Neural cell (in vitro differentiated cells): ENCODE measurements at regions not wholly inside any gene's neighbourhood (a gene's known extent, or its start where the extent isn't known, plus 50 kb on each side); places are given as distances from the start of the nearest gene placed in this dataset.

Source experiments
- H2AFZ ChIP-seq: fragments of 200-600, 300-800 bp; sonication (generic), shearing (Covaris generic); 2 replicates; pipeline ENCODE4 v1.6.0; 2014; ENCODE audit warnings: low read depth, mild to moderate bottlenecking, antibody characterized with exemption, low read length, moderate library complexity
- H3F3A ChIP-seq: fragments of 200-600 bp; shearing (Covaris generic); 2 replicates; pipeline ENCODE4 v1.6.1; 2016; ENCODE audit warnings: mild to moderate bottlenecking, moderate library complexity, mixed read lengths, antibody characterized with exemption, low read length; ENCODE audit not compliant: insufficient read depth, poor library complexity, severe bottlenecking
- H3K27ac ChIP-seq: fragments of 200-600, 300-800 bp; sonication (generic), shearing (Covaris generic); 2 replicates; pipeline ENCODE4 v1.5.1; 2014; ENCODE audit warnings: mild to moderate bottlenecking, low read length, moderate library complexity
- H3K27me3 ChIP-seq: fragments of 300-800, 200-600 bp; sonication (generic), shearing (Covaris generic); 2 replicates; pipeline ENCODE4 v1.6.0; 2014; ENCODE audit warnings: mild to moderate bottlenecking, low read depth, low read length, moderate library complexity; ENCODE audit not compliant: insufficient read depth
- H3K36me3 ChIP-seq: fragments of 300-800, 200-600 bp; sonication (generic), shearing (Covaris generic); 2 replicates; pipeline ENCODE4 v1.5.1; 2014; ENCODE audit warnings: mild to moderate bottlenecking, antibody characterized with exemption, low read length, moderate library complexity; ENCODE audit not compliant: insufficient read depth
- H3K4me2 ChIP-seq: fragments of 300-800, 200-600 bp; sonication (generic), shearing (Covaris generic); 2 replicates; pipeline ENCODE4 v1.6.0; 2014; ENCODE audit warnings: mild to moderate bottlenecking, low read length
- H3K4me3 ChIP-seq: fragments of 300-800, 200-600 bp; sonication (generic), shearing (Covaris generic); 2 replicates; pipeline ENCODE4 v1.5.1; 2014; ENCODE audit warnings: mild to moderate bottlenecking, low read length, moderate library complexity
- H3K79me2 ChIP-seq: fragments of 200-600 bp; shearing (Covaris generic); replicated peaks from 2 replicates; pipeline ENCODE4 v1.6.0; 2014; ENCODE audit warnings: mild to moderate bottlenecking, low read length, moderate library complexity; ENCODE audit not compliant: insufficient read depth
- H3K9ac ChIP-seq: fragments of 300-800, 200-600 bp; sonication (generic), shearing (Covaris generic); 2 replicates; pipeline ENCODE4 v1.6.1; 2016; ENCODE audit warnings: mild to moderate bottlenecking, low read length, mixed read lengths
- H3K9me2 ChIP-seq: fragments of 200-600 bp; shearing (Covaris generic); 2 replicates; pipeline ENCODE4 v1.6.1; 2016; ENCODE audit warnings: mild to moderate bottlenecking, low read length, mixed read lengths; ENCODE audit not compliant: insufficient read depth
- H3K9me3 ChIP-seq: fragments of 200-600, 300-800 bp; sonication (generic), shearing (Covaris generic); 2 replicates; pipeline ENCODE4 v1.6.1; 2016; ENCODE audit warnings: mild to moderate bottlenecking, mixed run types, low read length, moderate library complexity, mixed read lengths
- H4K20me1 ChIP-seq: fragments of 200-600 bp; shearing (Covaris generic); 2 replicates; pipeline ENCODE4 v1.6.1; 2016; ENCODE audit warnings: mild to moderate bottlenecking, mixed run types; ENCODE audit not compliant: insufficient read depth
- EP300 ChIP-seq: fragments of 450-650 bp; conservative IDR thresholded peaks from 2 replicates; pipeline ENCODE4 v1.6.1; 2014; ENCODE audit warnings: antibody characterized with exemption, mild to moderate bottlenecking, moderate library complexity; ENCODE audit not compliant: poor library complexity, severe bottlenecking
- EZH2 ChIP-seq: fragments of 200-600, 300-800 bp; shearing (Covaris generic), sonication (generic); IDR thresholded peaks from 2 replicates; pipeline ENCODE4 v1.6.1; 2014; ENCODE audit warnings: antibody characterized with exemption, low read length, borderline replicate concordance, mild to moderate bottlenecking; ENCODE audit not compliant: insufficient read depth, poor library complexity, severe bottlenecking
- MXI1 ChIP-seq: fragments of 450-650 bp; conservative IDR thresholded peaks from 2 replicates; pipeline ENCODE4 v1.6.1; 2014; ENCODE audit warnings: antibody characterized with exemption, mild to moderate bottlenecking; ENCODE audit not compliant: poor library complexity, severe bottlenecking
- POLR2AphosphoS5 ChIP-seq: IDR thresholded peaks from 2 replicates; pipeline ENCODE4 v1.6.1; 2012
- RAD21 ChIP-seq: fragments of 450-650 bp; conservative IDR thresholded peaks from 2 replicates; pipeline ENCODE4 v1.6.1; 2014; ENCODE audit warnings: antibody characterized with exemption, mild to moderate bottlenecking, moderate library complexity
- SMC3 ChIP-seq: fragments of 450-650 bp; conservative IDR thresholded peaks from 2 replicates; pipeline ENCODE4 v1.6.1; 2014; ENCODE audit warnings: antibody characterized with exemption, mild to moderate bottlenecking, moderate library complexity; ENCODE audit not compliant: poor library complexity
- TAF1 ChIP-seq: IDR thresholded peaks from 2 replicates; pipeline ENCODE4 v1.6.1; 2012; ENCODE audit warnings: low read depth
- TF ChIP-seq, protein P1 (sequence below): IDR thresholded peaks from 2 replicates; pipeline ENCODE4 v1.6.1; 2012; ENCODE audit warnings: borderline replicate concordance
- TF ChIP-seq, protein P2 (sequence below): fragments of 450-650 bp; IDR thresholded peaks from 2 replicates; pipeline ENCODE4 v1.5.1; 2014; ENCODE audit warnings: antibody characterized with exemption, mild to moderate bottlenecking, moderate library complexity; ENCODE audit not compliant: poor library complexity, severe bottlenecking

DNA sequence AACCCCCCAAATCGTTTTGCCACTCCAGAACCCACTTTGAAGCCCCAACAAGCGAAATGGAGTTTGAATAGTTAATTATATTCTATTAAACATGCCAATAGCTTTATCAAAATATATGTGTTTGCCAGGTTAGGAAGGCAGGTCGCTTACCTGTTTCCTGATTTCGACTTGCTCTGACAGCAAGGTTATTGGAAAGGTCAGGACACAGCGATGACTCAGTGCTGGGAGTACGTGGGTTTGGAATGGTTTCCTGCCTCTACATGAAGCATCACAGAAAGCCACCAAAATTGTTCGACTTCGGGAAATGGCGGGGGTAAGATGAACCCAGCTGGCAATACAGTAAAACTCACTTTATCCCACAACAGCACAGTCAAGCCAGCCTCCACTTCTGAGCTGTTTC, 135.6 kb upstream of the ABI3BP start:
- Histone ChIP-seq H3K27me3 (no peaks in the 10 kb centered on the region), H3K79me2 (no peaks in the 10 kb centered on the region), H3K4me2 (no peak overlapping the region), H2AFZ (no peak overlapping the region), H3F3A (no peaks in the 10 kb centered on the region), H3K27ac (no peak overlapping the region), H3K4me3 (no peak overlapping the region), H3K9me2 (no peaks in the 10 kb centered on the region), H3K9ac (no peak overlapping the region), H3K36me3 (no peaks in the 10 kb centered on the region), H3K9me3 (no peaks in the 10 kb centered on the region), H4K20me1 (no peaks in the 10 kb centered on the region)
- TF ChIP-seq, protein P1, sequence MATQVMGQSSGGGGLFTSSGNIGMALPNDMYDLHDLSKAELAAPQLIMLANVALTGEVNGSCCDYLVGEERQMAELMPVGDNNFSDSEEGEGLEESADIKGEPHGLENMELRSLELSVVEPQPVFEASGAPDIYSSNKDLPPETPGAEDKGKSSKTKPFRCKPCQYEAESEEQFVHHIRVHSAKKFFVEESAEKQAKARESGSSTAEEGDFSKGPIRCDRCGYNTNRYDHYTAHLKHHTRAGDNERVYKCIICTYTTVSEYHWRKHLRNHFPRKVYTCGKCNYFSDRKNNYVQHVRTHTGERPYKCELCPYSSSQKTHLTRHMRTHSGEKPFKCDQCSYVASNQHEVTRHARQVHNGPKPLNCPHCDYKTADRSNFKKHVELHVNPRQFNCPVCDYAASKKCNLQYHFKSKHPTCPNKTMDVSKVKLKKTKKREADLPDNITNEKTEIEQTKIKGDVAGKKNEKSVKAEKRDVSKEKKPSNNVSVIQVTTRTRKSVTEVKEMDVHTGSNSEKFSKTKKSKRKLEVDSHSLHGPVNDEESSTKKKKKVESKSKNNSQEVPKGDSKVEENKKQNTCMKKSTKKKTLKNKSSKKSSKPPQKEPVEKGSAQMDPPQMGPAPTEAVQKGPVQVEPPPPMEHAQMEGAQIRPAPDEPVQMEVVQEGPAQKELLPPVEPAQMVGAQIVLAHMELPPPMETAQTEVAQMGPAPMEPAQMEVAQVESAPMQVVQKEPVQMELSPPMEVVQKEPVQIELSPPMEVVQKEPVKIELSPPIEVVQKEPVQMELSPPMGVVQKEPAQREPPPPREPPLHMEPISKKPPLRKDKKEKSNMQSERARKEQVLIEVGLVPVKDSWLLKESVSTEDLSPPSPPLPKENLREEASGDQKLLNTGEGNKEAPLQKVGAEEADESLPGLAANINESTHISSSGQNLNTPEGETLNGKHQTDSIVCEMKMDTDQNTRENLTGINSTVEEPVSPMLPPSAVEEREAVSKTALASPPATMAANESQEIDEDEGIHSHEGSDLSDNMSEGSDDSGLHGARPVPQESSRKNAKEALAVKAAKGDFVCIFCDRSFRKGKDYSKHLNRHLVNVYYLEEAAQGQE = no peak
- TF ChIP-seq EZH2 = no peak
- TF ChIP-seq SMC3 = no peak
- TF ChIP-seq MXI1 = no peak
- TF ChIP-seq TAF1 = no peak
- no peak for TF ChIP-seq POLR2AphosphoS5
- TF ChIP-seq, protein P2, sequence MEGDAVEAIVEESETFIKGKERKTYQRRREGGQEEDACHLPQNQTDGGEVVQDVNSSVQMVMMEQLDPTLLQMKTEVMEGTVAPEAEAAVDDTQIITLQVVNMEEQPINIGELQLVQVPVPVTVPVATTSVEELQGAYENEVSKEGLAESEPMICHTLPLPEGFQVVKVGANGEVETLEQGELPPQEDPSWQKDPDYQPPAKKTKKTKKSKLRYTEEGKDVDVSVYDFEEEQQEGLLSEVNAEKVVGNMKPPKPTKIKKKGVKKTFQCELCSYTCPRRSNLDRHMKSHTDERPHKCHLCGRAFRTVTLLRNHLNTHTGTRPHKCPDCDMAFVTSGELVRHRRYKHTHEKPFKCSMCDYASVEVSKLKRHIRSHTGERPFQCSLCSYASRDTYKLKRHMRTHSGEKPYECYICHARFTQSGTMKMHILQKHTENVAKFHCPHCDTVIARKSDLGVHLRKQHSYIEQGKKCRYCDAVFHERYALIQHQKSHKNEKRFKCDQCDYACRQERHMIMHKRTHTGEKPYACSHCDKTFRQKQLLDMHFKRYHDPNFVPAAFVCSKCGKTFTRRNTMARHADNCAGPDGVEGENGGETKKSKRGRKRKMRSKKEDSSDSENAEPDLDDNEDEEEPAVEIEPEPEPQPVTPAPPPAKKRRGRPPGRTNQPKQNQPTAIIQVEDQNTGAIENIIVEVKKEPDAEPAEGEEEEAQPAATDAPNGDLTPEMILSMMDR = no peak
- TF ChIP-seq RAD21 = no peak
- no peak for TF ChIP-seq EP300

DNA sequence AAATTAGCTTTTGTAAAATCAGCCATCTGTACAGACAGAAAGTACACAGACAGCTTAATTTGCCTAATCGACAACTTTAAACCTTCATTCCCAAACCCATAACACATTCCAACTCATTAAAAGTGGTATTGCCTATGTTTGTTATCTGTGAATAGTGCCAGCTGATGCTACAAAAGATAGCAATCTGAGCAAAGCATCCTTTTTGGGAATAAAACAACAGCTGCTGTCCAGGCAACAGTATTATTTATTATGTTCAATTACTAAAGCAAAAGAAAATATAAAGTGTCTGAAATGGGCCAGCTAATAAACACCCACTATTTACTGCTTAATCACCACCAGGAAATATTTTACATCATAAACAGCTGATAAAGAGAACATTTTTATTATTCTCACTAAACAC, 134.8 kb upstream of the ABI3BP start:
- no peaks in the 10 kb centered on the region for H3K9me2 ChIP-seq
- H3K27ac ChIP-seq = no peak overlapping the region
- no peaks in the 10 kb centered on the region for H3K9me3 ChIP-seq
- H3F3A ChIP-seq = no peaks in the 10 kb centered on the region
- no peak overlapping the region for H3K9ac ChIP-seq
- H3K4me3 ChIP-seq = no peak overlapping the region
- H2AFZ ChIP-seq = no peak overlapping the region
- H3K36me3 ChIP-seq = no peaks in the 10 kb centered on the region
- TF ChIP-seq EZH2 = no peak
- no peak for TF ChIP-seq SMC3
- TF ChIP-seq, protein P2 = no peak
- no peak for TF ChIP-seq TAF1
- TF ChIP-seq, protein P1 = no peak
- no peak for TF ChIP-seq RAD21
- no peak for TF ChIP-seq POLR2AphosphoS5
- TF ChIP-seq EP300 = no peak
- TF ChIP-seq MXI1 = no peak
- no peak overlapping the region for H3K4me2 ChIP-seq
- no peaks in the 10 kb centered on the region for H4K20me1 ChIP-seq
- no peaks in the 10 kb centered on the region for H3K27me3 ChIP-seq
- no peaks in the 10 kb centered on the region for H3K79me2 ChIP-seq
